Osteocyte (in vitro differentiated cells): ENCODE measurements at regions not wholly inside any gene's neighbourhood (a gene's known extent, or its start where the extent isn't known, plus 50 kb on each side); places are given as distances from the start of the nearest gene placed in this dataset.

ENCODE experiments used
- DNase-seq: peaks from one replicate; pipeline ENCODE4 v3.0.0; 2021; ENCODE audit warnings: mixed read lengths; ENCODE audit not compliant: unreplicated experiment; ENCODE audit errors: extremely low spot score
- H3K27ac Mint-ChIP-seq: one replicate; pipeline ENCODE4 v1.8.0; 2021; ENCODE audit warnings: mild to moderate bottlenecking, mixed read lengths; ENCODE audit not compliant: unreplicated experiment
- H3K27me3 Mint-ChIP-seq: one replicate; pipeline ENCODE4 v1.8.0; 2021; ENCODE audit warnings: mixed read lengths; ENCODE audit not compliant: unreplicated experiment
- H3K36me3 Mint-ChIP-seq: one replicate; pipeline ENCODE4 v1.8.0; 2021; ENCODE audit warnings: mixed read lengths; ENCODE audit not compliant: unreplicated experiment
- H3K4me1 Mint-ChIP-seq: one replicate; pipeline ENCODE4 v1.8.0; 2021; ENCODE audit warnings: mixed read lengths; ENCODE audit not compliant: unreplicated experiment
- H3K4me3 Mint-ChIP-seq: one replicate; pipeline ENCODE4 v1.8.0; 2021; ENCODE audit warnings: mild to moderate bottlenecking, moderate library complexity, mixed read lengths; ENCODE audit not compliant: unreplicated experiment
- H3K9me3 Mint-ChIP-seq: one replicate; pipeline ENCODE4 v1.8.0; 2021; ENCODE audit warnings: mixed read lengths; ENCODE audit not compliant: unreplicated experiment
- TF ChIP-seq, protein P1 (sequence below): fragments of 200-600 bp; sonication (generic); IDR thresholded peaks from 2 replicates; pipeline ENCODE4 v1.5.0; 2021; ENCODE audit warnings: antibody characterized with exemption, mild to moderate bottlenecking, moderate library complexity

DNA sequence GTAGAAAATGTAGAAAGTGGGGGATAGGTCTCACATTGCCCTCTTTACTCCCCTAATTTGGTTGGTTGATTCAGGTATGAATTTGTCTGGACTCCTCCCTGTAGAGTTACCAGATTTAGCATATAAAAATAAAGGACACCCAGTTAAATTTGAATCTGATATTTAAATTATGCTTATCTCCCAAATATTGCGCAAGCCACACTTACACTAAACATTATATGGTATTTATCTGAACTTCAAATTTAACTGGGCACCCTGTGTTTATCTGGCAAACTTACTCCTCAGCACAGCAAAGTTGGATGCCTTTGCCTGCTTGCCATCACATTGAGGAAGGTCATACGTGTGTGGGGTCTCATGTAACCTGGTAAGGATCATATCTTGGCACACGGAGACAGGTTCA is 882.4 kb upstream of the FAM98A start:
- no peak for DNase-seq

GRCh38 chr2:34480366-34480765 is 881.3 kb upstream of the FAM98A start:
- Mint-ChIP-seq H3K27ac (no peak overlapping the region), H3K4me3 (no peak overlapping the region), H3K9me3 (peaks cover 7% of the 10 kb centered on the region), H3K36me3 (no peaks in the 10 kb centered on the region), H3K4me1 (no peaks in the 10 kb centered on the region), H3K27me3 (no peaks in the 10 kb centered on the region)
- TF ChIP-seq, protein P1, sequence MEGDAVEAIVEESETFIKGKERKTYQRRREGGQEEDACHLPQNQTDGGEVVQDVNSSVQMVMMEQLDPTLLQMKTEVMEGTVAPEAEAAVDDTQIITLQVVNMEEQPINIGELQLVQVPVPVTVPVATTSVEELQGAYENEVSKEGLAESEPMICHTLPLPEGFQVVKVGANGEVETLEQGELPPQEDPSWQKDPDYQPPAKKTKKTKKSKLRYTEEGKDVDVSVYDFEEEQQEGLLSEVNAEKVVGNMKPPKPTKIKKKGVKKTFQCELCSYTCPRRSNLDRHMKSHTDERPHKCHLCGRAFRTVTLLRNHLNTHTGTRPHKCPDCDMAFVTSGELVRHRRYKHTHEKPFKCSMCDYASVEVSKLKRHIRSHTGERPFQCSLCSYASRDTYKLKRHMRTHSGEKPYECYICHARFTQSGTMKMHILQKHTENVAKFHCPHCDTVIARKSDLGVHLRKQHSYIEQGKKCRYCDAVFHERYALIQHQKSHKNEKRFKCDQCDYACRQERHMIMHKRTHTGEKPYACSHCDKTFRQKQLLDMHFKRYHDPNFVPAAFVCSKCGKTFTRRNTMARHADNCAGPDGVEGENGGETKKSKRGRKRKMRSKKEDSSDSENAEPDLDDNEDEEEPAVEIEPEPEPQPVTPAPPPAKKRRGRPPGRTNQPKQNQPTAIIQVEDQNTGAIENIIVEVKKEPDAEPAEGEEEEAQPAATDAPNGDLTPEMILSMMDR = no peak
- DNase-seq = no peak

More for the DNA sequence above, 882.4 kb upstream of the FAM98A start:
- Mint-ChIP-seq H3K9me3 (peaks cover 7% of the 10 kb centered on the region), H3K27ac (no peak overlapping the region), H3K27me3 (no peaks in the 10 kb centered on the region), H3K36me3 (no peaks in the 10 kb centered on the region), H3K4me3 (no peak overlapping the region), H3K4me1 (no peaks in the 10 kb centered on the region)
- TF ChIP-seq, protein P1 = no peak

GRCh38 chr2:34475156-34475555 is 876.1 kb upstream of the FAM98A start:
- Mint-ChIP-seq H3K4me1 (no peaks in the 10 kb centered on the region), H3K4me3 (no peak overlapping the region), H3K36me3 (no peaks in the 10 kb centered on the region), H3K9me3 (peaks cover 7% of the 10 kb centered on the region), H3K27ac (no peak overlapping the region), H3K27me3 (no peaks in the 10 kb centered on the region)
- TF ChIP-seq, protein P1 = no peak
- no peak for DNase-seq

GRCh38 chr2:34474646-34475045 is 875.5 kb upstream of the FAM98A start:
- H3K27me3 Mint-ChIP-seq = no peaks in the 10 kb centered on the region
- no peak overlapping the region for H3K27ac Mint-ChIP-seq
- peaks cover 9% of the 10 kb centered on the region for H3K9me3 Mint-ChIP-seq
- H3K4me1 Mint-ChIP-seq = no peaks in the 10 kb centered on the region
- no peaks in the 10 kb centered on the region for H3K36me3 Mint-ChIP-seq
- DNase-seq = no peak
- H3K4me3 Mint-ChIP-seq = no peak overlapping the region
- TF ChIP-seq, protein P1 = no peak

GRCh38 chr2:34447097-34447496 is 848.0 kb upstream of the FAM98A start:
- Mint-ChIP-seq H3K4me3 (no peak overlapping the region), H3K9me3 (peaks cover 32% of the 10 kb centered on the region), H3K36me3 (no peaks in the 10 kb centered on the region), H3K27ac (no peak overlapping the region), H3K4me1 (no peaks in the 10 kb centered on the region), H3K27me3 (no peaks in the 10 kb centered on the region)
- TF ChIP-seq, protein P1 = no peak
- DNase-seq = no peak
